H7 (cell line): ENCODE measurements at regions not wholly inside any gene's neighbourhood (a gene's known extent, or its start where the extent isn't known, plus 50 kb on each side); places are given as distances from the start of the nearest gene placed in this dataset.

Experiments
- DNase-seq: peaks from one replicate; pipeline ENCODE4 v3.0.0; 2012
- H3K27me3 ChIP-seq: 2 replicates; pipeline ENCODE4 v1.6.0; 2011; ENCODE audit warnings: mild to moderate bottlenecking, low read length; ENCODE audit not compliant: control insufficient read depth, insufficient read depth
- H3K36me3 ChIP-seq: replicated peaks from 2 replicates; pipeline ENCODE4 v1.5.1; 2011; ENCODE audit warnings: low read length; ENCODE audit not compliant: control insufficient read depth, insufficient read depth
- H3K4me3 ChIP-seq: 2 replicates; pipeline ENCODE4 v1.5.1; 2011; ENCODE audit warnings: low read depth, mild to moderate bottlenecking, control low read depth, low read length, moderate library complexity; ENCODE audit not compliant: insufficient read depth

DNA sequence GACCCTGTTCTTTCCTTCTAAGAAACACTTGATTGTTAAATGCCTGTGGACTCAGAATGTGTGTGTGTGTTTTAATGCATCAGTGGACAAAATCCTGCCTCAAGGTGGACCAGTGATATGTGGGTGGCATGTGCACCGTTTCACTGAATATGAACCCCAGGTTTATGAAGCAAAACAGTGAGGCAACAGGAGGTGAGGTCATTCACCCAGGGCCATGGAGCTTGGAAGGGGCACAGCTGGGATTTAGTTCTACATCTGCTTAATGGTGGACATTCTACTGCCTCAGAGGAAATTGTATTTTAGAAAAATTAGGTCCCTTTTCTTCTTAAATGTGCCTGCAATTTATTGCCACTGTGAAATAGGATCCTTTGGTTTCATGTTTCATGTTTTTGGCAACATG is 549.5 kb upstream of the EEF2KMT start:
- no peak for DNase-seq
- Histone ChIP-seq H3K4me3 (no peak overlapping the region), H3K27me3 (no peaks in the 10 kb centered on the region), H3K36me3 (no peaks in the 10 kb centered on the region)

DNA sequence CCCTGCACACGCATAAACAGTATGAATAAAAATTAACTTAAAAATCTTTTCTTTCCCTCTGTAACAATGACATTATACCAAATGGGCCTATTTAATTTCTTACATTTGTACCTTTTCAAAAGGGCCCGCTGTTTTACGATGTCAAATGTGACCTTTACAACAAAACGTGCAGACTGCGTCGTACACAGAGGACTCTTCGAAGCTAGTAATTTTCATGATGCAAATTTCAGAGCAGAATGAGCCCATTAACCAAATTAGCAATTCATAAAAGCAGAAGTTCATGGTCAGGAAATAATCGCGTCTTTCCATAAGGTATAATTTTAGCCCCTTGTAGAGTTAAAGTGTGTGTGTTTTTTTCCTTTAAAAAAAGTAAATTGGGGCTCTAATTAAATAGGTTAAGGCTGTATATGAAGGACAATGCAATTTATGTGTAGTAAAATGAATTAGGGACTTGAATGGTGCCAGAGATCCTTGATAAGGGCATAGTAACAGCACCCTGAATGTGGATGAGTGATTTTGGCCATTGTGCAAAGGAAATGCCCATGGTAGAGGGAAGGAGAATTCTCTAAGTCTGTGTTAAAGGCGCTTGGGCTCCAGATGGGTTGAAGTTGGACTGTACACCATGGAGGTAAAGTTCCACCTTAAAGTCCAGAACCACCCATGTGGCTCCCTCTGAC is 546.4 kb upstream of the EEF2KMT start:
- Histone ChIP-seq H3K4me3 (no peak overlapping the region), H3K36me3 (no peaks in the 10 kb centered on the region), H3K27me3 (no peaks in the 10 kb centered on the region)
- DNase-seq, result no peak

DNA sequence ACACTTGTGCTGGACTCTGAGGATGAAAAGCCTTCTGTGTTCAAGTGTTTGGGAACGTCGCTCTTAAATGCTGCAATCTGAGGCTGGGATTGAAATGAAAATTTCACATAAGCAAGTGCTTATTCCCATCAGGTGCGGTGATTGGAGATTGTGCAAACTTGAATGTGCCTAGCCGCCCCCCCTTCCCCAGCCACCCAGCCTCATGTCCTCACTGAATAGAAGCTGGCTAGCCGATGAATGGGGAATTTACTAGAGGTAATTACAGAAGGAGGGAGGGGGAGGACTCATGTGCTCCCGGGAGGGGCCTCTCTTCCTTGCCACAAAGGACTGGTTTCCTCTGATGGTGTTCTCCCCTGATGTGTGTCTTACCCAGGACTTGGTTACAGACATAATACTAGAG is 544.8 kb upstream of the EEF2KMT start:
- DNase-seq, result no peak
- Histone ChIP-seq H3K27me3 (no peaks in the 10 kb centered on the region), H3K36me3 (no peaks in the 10 kb centered on the region), H3K4me3 (no peak overlapping the region)

DNA sequence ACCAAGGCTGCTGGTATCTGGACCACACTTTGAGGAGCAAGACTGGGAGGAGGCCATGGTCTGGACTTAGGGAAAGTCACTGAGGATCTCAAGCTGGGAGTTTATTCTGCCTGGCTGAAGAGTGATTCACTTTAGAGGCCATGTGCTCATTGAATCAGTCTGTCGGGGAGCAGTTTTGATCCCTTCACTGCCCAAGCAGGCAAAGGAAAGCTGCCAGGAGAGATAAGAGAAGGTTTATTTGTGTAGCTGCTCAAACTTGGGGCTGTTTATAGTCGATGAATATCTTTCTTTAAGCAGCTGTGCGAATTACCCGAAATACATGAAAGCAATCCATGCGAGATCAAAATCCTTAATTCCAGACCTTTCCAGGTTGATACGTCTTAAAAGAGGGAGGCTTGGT is 544.4 kb upstream of the EEF2KMT start:
- H3K27me3 ChIP-seq, result no peaks in the 10 kb centered on the region
- DNase-seq, result no peak
- H3K36me3 ChIP-seq, result no peaks in the 10 kb centered on the region
- no peak overlapping the region for H3K4me3 ChIP-seq

DNA sequence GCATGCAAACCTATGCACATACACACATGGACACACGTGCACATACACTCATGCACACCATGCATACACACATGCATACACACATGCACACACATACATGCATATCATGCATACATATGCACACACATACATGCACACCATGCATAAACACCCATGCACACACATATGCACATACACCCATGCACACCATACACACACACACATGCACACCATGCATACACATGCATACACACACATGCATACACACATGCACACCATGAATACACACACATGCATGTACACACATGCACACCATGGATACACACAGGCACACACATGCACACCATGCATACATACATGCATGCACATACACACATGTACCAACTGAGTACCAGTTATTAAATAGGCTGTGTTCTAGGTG is 543.3 kb upstream of the EEF2KMT start:
- no peak for DNase-seq
- Histone ChIP-seq H3K36me3 (no peaks in the 10 kb centered on the region), H3K4me3 (no peak overlapping the region), H3K27me3 (no peaks in the 10 kb centered on the region)

DNA sequence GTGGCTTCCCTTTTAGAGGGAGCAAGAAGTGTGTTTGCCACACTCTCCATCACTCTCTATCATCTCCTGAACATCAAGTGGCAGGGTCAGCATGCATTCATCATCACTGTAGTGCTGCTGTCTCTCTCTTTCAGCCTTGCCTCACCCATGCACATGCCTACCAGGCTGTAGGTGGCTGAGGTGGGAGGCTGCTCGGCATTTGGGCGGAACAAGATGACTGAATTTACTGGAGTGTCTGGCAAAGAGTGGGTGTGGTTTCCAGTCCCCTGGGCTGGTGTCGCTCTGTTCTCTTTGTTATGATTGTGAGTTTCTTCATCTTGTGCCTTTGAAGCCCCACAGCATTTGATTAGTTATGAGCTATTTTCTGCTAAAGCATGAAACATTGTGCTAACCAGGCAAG is 541.9 kb upstream of the EEF2KMT start:
- H3K36me3 ChIP-seq, result no peaks in the 10 kb centered on the region
- H3K4me3 ChIP-seq, result no peak overlapping the region
- DNase-seq, result no peak
- no peaks in the 10 kb centered on the region for H3K27me3 ChIP-seq

DNA sequence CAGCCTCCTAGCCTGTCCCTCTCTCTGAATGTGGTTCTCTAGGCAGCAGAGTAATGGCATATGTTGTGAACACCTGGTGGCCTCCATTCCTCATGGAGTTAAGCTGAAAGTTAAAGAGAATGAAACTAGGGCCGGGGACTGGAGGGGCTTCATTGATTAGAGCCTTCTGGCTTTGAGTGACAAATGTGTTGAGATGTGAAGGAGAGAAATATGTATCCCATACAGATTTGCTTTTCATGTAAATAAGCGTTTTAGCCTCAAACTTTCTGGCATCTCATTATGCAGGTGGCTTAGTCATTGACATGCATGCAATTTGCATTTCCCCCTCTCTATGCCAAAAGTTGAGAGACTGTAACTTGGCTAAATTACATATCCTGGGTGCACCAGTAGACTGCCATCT is 537.7 kb upstream of the EEF2KMT start:
- no peak overlapping the region for H3K4me3 ChIP-seq
- H3K27me3 ChIP-seq, result no peaks in the 10 kb centered on the region
- H3K36me3 ChIP-seq, result no peaks in the 10 kb centered on the region
- no peak for DNase-seq

DNA sequence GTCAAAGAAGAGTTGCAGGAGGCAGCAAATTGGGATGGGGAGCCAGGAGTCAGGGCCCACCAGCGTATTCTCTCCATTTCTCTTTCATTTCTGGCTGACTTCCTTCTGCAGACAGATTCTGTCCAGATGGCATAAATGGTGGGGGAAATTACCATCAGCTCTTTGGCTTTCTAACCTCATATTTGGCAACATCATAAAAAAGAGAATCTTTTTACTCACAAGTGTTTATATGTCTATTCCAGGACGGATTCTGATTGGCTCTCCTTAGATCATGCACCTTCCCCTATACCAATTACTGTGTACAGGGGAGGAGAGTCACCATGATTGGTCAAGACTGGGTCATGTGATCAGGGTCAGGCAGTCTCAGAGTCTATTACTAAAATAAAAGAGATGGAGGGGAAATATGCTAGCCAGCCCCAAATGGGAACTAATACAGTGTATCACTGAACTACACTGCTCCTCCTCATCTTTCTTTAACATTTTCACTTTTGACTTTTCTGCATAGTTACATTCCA is 537.1 kb upstream of the EEF2KMT start:
- Histone ChIP-seq H3K27me3 (no peaks in the 10 kb centered on the region), H3K4me3 (no peak overlapping the region), H3K36me3 (no peaks in the 10 kb centered on the region)
- DNase-seq, result no peak

DNA sequence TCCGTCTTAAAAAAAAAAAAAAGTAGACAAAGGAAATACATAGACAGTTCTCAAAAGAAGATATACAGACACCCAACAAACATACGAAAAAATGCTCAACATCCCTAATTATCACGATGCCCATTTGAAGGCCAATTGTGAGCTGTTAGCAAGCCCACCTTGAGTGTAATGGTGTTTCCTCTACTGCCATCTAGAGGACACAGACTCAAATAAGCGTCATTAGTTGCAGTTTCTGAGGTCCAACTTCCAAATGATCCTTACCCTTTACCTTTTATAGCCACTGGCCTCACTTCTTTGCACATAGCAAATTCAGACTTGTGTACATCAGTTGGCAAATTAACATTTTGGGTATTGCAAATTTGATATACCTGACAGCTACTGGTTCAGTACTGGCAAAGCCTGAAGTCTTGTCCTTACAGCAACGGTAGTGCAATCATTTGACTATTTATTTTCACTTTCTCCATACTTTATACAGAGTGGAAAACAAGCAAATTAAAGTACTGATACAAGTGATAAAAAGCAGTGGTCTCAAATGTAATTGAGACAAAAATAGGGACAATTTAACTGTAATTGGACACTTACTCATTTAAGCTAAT is 536.3 kb upstream of the EEF2KMT start:
- Histone ChIP-seq H3K36me3 (no peaks in the 10 kb centered on the region), H3K4me3 (no peak overlapping the region), H3K27me3 (no peaks in the 10 kb centered on the region)
- peak; percentile 55 for DNase-seq

DNA sequence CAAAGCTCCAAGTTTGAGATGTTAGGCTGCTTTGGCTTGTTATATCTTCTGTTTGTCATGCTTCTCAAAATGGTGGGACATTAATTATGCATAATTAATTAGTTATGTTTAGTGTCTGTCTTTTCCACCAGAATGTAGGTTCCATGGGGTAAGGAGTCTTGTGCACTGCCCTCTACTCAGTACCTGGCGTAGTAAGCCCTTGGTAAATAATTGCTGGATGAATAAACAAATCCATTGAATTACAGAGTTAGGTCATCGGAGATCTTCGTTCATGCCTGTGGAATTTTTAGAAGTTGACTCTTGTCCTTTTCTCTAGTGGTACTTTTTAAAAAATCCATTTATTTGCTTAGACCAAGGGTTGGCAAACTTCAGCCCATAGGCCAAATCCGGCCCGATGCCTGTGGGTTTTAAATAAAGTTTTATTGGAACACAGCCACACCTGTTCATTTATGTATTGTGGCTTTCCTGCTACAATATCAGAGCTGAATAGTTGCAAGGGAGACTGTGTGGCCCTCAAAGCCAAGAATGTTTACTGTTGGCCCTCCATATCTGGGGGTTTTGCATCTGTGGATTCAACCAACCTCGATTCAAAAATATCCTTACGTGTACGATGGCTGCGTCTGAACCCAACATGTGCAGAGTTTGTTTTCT is 524.8 kb upstream of the EEF2KMT start:
- DNase-seq, result no peak
- no peak overlapping the region for H3K4me3 ChIP-seq
- no peaks in the 10 kb centered on the region for H3K27me3 ChIP-seq
- no peaks in the 10 kb centered on the region for H3K36me3 ChIP-seq

DNA sequence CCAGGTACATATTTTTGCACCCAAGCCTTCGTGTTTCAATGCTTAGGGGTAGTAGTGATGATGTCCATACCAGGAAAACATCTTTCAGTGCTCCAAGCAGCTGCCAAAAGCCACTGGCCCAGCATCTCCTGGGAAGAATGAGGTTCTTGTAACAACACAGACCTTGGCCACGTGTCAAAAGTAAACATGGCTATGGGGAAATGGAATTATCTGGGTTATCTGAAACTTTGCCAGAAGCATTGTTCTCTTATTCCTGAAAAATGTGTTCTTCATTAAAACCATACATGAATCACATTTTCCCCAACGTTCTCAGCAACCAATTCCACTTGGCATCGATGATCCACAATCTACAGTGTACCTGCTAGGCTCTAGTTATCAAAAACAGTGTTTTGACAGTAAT is 524.2 kb upstream of the EEF2KMT start:
- no peaks in the 10 kb centered on the region; the same call in 1 of the 2 replicates for H3K27me3 ChIP-seq
- no peak for DNase-seq

DNA sequence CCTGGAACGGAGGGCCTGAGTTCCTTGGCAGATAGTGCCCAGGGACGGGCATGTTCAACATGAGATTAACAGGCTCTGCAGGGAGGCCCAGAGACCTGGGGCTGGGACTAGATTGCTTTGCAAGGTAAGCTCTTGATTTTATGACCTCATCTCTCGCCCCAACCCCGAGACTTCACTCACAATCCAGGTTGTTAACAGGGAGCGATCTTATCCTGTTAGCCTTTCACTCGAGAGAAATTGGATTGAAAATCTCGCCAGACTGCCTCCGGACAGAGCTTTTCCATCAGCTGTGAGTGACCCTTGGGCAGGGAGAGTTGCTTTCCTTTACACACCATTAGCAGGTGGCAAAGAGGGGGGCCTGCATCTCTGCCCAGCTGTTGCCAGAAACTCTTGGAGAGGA is 521.7 kb upstream of the EEF2KMT start:
- no peak for DNase-seq
- Histone ChIP-seq H3K27me3 (peaks cover 2% of the 10 kb centered on the region; the same call in 1 of the 2 replicates), H3K4me3 (no peak overlapping the region), H3K36me3 (no peaks in the 10 kb centered on the region)

More for the DNA sequence above, 524.2 kb upstream of the EEF2KMT start:
- no peak overlapping the region for H3K4me3 ChIP-seq
- no peaks in the 10 kb centered on the region for H3K36me3 ChIP-seq

DNA sequence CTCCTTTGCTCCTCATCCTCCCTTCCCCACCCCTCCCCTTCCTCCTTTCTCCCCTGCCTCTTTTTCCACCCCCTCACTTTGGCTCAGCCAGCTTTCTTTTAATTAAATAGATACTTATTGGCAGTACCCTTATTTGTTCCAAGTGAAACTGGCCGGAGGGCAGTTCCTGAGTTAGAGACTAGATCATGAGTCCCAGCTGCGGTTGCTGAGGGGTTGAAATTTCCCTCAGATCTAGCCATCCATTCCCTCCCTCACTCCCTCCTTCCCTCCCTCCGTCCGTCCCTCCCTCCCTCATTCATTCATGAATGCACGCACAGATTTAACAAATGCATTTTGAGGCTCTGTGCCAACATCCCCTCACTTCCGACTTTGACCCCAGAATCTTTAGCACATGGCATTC is 519.2 kb upstream of the EEF2KMT start:
- no peak for DNase-seq
- no peak overlapping the region for H3K4me3 ChIP-seq
- no peaks in the 10 kb centered on the region for H3K36me3 ChIP-seq
- H3K27me3 ChIP-seq, result peaks cover 2% of the 10 kb centered on the region; the same call in 1 of the 2 replicates

DNA sequence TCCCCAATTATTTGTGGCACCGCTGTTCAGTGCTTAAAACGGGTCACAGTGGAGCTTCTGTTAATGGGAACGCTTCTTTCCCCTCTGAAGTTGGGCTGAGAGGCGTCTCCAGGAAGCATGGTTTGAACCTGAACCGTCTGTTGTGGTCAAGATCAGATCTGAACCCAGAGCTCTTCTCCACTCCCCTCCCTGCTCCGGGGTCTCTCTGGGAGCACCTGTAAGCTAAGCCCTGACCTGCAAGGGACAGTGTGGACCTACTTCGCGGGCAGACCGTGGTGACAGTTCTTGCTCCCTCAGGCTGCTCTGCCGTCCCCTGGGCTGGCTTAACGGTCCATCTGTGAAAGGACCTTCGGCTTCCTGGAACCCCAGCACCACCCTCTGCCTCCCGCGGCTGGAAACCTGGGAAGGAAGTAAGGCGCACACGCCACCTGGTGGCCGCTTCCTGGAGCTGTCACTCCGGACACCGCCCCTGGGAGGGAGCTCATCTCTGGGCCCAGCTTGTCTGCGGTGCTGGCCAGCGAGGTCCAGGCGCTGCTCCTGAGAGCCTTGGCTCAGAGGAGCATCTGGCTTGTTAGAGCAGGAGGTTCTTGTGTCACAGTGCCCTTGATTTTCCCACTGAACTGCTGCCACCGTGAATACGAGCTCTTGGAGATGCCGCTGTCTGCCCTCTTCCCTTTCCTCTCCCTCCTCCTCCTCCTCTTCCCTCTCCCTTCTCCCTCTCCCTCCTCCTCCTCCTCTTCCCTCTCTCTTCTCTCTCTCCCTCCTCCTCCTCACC is 518.5 kb upstream of the EEF2KMT start:
- no peaks in the 10 kb centered on the region for H3K36me3 ChIP-seq
- peak overlapping the region; percentile 53 for H3K4me3 ChIP-seq
- peak; percentile 89 for DNase-seq
- peaks cover 2% of the 10 kb centered on the region; the same call in 1 of the 2 replicates for H3K27me3 ChIP-seq
